ENCODE measurements at regions not wholly inside any gene's neighbourhood (a gene's known extent, or its start where the extent isn't known, plus 50 kb on each side); places are given as distances from the start of the nearest gene placed in this dataset.

DNA sequence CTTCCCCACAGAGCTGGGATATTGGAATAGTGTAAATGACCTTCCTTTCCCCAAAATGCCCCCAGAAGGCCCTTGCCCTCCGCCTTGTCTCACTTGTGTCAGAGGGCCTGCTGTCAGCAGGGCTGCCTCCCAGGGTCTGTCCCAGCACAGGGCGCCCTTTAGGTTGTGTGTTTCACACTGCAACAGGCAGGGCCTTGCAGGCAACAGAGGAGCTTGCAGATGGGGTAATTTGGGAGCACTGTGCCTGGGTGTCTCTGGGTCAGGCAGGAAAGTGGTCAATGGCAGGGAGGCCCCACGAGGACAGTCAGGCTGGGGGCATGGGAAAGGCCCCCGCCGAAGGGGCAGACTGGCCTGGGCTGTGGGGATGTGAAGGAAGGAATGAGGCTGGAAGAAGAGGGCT is 130.7 kb downstream of the ASB1 start:
- H3K27ac ChIP-seq = no peak overlapping the region
- TF ChIP-seq, protein P1, sequence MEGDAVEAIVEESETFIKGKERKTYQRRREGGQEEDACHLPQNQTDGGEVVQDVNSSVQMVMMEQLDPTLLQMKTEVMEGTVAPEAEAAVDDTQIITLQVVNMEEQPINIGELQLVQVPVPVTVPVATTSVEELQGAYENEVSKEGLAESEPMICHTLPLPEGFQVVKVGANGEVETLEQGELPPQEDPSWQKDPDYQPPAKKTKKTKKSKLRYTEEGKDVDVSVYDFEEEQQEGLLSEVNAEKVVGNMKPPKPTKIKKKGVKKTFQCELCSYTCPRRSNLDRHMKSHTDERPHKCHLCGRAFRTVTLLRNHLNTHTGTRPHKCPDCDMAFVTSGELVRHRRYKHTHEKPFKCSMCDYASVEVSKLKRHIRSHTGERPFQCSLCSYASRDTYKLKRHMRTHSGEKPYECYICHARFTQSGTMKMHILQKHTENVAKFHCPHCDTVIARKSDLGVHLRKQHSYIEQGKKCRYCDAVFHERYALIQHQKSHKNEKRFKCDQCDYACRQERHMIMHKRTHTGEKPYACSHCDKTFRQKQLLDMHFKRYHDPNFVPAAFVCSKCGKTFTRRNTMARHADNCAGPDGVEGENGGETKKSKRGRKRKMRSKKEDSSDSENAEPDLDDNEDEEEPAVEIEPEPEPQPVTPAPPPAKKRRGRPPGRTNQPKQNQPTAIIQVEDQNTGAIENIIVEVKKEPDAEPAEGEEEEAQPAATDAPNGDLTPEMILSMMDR (IDR thresholded peaks at IDR 0.05) = no peak
- TF ChIP-seq POLR2A (IDR thresholded peaks at IDR 0.05) (no peak), POLR2AphosphoS5 (IDR thresholded peaks at IDR 0.05) (no peak), EP300 (IDR thresholded peaks at IDR 0.05) (no peak)
- H3K4me1 ChIP-seq = peaks cover 0 to 18% (median 0%) of the 10 kb centered on the region in 3 donors
- H3K36me3 ChIP-seq = no peaks in the 10 kb centered on the region
- no peak for ATAC-seq
- H3K27me3 ChIP-seq = no peaks in the 10 kb centered on the region
- H3K9me3 ChIP-seq = peaks cover 0 to 20% (median 4%) of the 10 kb centered on the region in 3 donors
- 100% methylated on average over 3 of the region's 5 CpGs; no CpG with 5 or more reads in 1 of the 2 donors for WGBS, 2 donors (ENCODE audit: low coverage in 1 of 2)
- H3K4me3 ChIP-seq = no peak overlapping the region

DNA sequence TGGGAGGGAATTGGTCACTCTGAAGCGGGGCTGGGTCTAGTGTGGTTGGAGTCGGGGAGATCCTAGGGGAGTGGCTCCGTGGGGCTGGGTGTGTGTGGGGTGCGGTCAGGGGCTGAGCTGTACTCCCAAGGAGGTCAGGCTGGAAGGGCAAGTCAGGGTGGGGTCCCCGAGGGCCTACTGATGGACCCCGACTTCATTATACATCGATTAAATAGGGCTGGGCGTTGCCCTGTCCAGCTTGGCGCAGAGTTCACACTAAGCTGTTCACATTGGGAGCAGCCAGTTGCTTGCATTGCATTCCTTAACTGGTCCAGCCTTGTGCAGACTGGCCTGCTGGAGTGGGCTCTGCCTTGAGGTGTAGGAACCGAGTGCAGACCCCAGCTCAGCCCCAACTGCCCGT is 131.2 kb downstream of the ASB1 start:
- Histone ChIP-seq H3K36me3 (no peaks in the 10 kb centered on the region), H3K4me1 (peaks cover 0 to 18% (median 0%) of the 10 kb centered on the region in 3 donors), H3K9me3 (peaks cover 0 to 15% (median 0%) of the 10 kb centered on the region in 3 donors), H3K27ac (peak overlapping the region in 1 of 4 donors; percentile 63), H3K4me3 (no peak overlapping the region), H3K27me3 (no peaks in the 10 kb centered on the region)
- TF ChIP-seq POLR2A (IDR thresholded peaks at IDR 0.05) = no peak
- TF ChIP-seq, protein P1 (IDR thresholded peaks at IDR 0.05) = no peak
- no peak for TF ChIP-seq POLR2AphosphoS5 (IDR thresholded peaks at IDR 0.05)
- TF ChIP-seq EP300 (IDR thresholded peaks at IDR 0.05) = no peak
- 70 to 80% methylated on average over 1 to 2 of the region's 11 CpGs for WGBS, 2 donors (ENCODE audit: low coverage in 1 of 2)
- ATAC-seq = peak; percentile 13

DNA sequence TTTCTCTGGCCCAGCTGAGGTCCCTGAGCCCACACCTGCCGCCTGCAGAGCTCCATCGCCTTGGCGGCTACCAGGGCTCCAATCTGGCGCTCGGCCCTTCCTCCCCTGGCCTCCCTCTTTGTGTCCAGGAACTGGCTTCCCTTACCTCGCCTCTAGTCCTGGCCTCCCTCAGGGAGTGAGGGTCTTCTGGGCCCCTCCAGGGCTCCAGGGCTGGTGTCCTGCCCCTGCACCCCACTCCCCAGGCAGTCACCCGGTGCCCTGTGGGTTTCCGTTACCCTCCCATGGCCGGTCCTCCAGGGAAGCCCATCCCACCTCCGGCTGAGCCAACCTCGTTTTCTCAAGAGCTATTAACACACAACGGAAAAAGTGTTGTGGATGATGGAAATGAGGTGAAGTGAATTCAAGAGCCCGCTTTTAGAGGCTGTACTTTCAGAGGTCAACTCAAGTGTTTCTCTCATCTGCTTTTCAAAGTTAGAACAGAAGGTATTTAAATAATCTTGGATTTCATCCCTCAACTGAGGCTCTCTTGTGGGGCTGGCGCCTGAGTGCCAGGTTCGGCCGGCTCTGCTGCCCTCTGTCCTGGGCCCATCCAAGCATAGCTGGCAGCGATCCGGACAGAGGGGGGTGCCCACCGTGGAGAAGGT is 131.9 kb downstream of the ASB1 start:
- no peaks in the 10 kb centered on the region for H3K36me3 ChIP-seq
- no peak for ATAC-seq
- H3K27ac ChIP-seq = peak overlapping the region in 2 of 4 donors; percentile 63
- peaks cover 0 to 18% (median 0%) of the 10 kb centered on the region in 3 donors for H3K4me1 ChIP-seq
- H3K9me3 ChIP-seq = peaks cover 0 to 9% (median 0%) of the 10 kb centered on the region in 3 donors
- H3K4me3 ChIP-seq = no peak overlapping the region
- no peaks in the 10 kb centered on the region for H3K27me3 ChIP-seq
- 90 to 92% methylated on average over 7 to 8 of the region's 19 CpGs for WGBS, 2 donors (ENCODE audit: low coverage in 1 of 2)
- no peak for TF ChIP-seq POLR2AphosphoS5 (IDR thresholded peaks at IDR 0.05)
- TF ChIP-seq POLR2A (IDR thresholded peaks at IDR 0.05) = no peak
- no peak for TF ChIP-seq EP300 (IDR thresholded peaks at IDR 0.05)
- TF ChIP-seq, protein P1 (IDR thresholded peaks at IDR 0.05) = no peak

DNA sequence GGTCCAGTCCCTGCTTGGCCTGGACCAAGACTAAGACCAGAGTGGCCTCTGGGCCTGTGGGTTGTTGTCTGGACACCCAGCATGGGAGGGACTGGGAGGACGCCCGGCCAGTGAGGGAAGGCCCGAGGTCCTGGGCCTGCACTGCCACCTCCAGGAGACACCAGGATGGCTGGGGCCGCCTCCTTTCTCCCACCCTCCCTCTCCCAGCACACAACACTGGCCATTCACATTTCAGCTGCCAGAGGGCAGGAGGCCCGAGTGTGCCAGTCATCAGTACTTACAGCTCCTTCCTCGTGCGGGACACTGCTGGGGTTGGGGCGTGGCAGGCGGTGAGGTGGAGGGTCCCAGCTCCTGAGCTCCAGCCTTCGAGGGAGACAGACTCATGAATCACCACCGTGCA is 133.5 kb downstream of the ASB1 start:
- TF ChIP-seq POLR2AphosphoS5 (IDR thresholded peaks at IDR 0.05) (no peak), EP300 (IDR thresholded peaks at IDR 0.05) (no peak), POLR2A (IDR thresholded peaks at IDR 0.05) (no peak)
- TF ChIP-seq, protein P1 (IDR thresholded peaks at IDR 0.05) = no peak
- ATAC-seq = no peak
- no peaks in the 10 kb centered on the region for H3K36me3 ChIP-seq
- H3K4me1 ChIP-seq = peaks cover 0 to 18% (median 0%) of the 10 kb centered on the region in 3 donors
- H3K27me3 ChIP-seq = no peaks in the 10 kb centered on the region
- WGBS, 2 donors (ENCODE audit: low coverage in 1 of 2) = no CpG with 5 or more reads among the region's 11 CpGs
- H3K27ac ChIP-seq = no peak overlapping the region
- H3K9me3 ChIP-seq = no peaks in the 10 kb centered on the region
- no peak overlapping the region for H3K4me3 ChIP-seq

DNA sequence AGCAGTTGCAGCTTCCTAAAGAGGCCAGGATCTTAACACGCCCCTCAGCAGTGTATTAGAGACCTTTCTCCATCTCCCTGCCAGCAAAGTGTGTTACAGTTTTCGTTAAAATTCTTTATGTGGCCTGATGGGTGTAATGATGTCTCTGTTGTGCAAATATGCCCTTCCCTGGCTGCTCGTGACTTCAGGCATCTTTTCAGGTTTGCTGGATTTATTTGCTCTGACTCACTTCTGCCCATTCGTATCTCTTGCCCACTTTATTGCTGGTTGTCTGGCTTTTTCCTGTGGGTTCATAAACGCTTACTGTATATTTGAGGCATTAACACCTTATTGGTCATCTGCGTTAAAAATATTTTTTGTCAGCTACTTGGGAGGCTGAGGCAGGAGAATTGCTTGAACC is 134.5 kb downstream of the ASB1 start:
- H3K4me3 ChIP-seq = no peak overlapping the region
- 82 to 92% methylated on average over 5 to 6 of the region's 6 CpGs for WGBS, 2 donors (ENCODE audit: low coverage in 1 of 2)

More for the DNA sequence above, 134.5 kb downstream of the ASB1 start:
- peaks cover 0 to 18% (median 0%) of the 10 kb centered on the region in 3 donors for H3K4me1 ChIP-seq
- H3K27me3 ChIP-seq = no peaks in the 10 kb centered on the region
- H3K27ac ChIP-seq = no peak overlapping the region
- no peaks in the 10 kb centered on the region for H3K9me3 ChIP-seq
- TF ChIP-seq POLR2AphosphoS5 (IDR thresholded peaks at IDR 0.05) = no peak
- no peak for TF ChIP-seq POLR2A (IDR thresholded peaks at IDR 0.05)
- TF ChIP-seq, protein P1 (IDR thresholded peaks at IDR 0.05) = no peak
- no peak for TF ChIP-seq EP300 (IDR thresholded peaks at IDR 0.05)
- no peaks in the 10 kb centered on the region for H3K36me3 ChIP-seq
- ATAC-seq = no peak

All from gastroesophageal sphincter (tissue), 4 donors.